HG03378 (cell line): ENCODE measurements at regions not wholly inside any gene's neighbourhood (a gene's known extent, or its start where the extent isn't known, plus 50 kb on each side); places are given as distances from the start of the nearest gene placed in this dataset.
"Not testable (repeated sequence)": the region's sequence is repeated elsewhere in the genome, so short reads cannot be mapped to it uniquely, and the experiment has no call there.

Experiments
- ATAC-seq: cut with Tn5 transposase; IDR thresholded peaks from one replicate; pipeline ENCODE4 v1.9.1; 2021; ENCODE audit warnings: mild to moderate bottlenecking, moderate library complexity; ENCODE audit not compliant: unreplicated experiment

DNA sequence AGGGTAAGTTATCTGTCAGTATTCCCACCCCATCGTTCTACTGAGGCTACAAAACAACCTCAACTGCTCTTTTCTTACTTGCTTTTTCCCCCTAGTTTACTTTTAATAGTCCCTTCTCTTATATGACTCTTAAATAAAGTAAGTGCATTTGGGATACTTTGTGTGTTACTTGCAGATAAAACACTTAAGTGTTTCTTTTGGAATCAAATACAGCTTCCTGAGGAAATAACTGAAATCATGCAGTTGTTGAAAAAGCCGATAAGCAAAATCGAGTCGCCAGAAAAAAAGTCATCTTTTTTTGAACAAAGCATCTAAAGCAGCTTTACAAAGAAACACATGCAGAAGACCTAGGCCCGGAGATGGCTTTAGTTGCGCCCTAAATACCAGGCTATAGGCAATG, 53.5 kb upstream of the EPB41L4A start:
- no peak for ATAC-seq

DNA sequence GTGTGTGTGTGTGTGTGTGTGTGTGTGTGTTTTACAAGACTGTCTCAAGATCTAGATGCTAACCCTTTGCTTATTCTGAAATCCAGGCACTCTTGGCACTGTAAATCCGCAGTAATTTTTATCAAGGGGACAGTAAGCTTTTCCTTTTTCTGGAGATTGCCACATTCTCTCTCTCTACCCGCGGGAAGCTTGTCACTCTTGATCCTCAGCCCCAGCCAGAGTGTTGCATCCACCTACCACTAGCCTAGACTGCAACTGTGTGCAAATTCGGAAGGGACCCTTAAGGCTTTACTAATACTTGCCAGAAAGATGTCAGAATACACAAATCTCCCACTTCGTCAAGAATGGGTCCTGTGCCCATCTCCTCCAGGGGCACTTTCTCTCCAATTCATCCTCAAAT, 54.9 kb upstream of the EPB41L4A start:
- no peak for ATAC-seq

- ATAC-seq: no peak
Measured at GRCh38 chr5:112475747-112476365, 56.8 kb upstream of the EPB41L4A start.

DNA sequence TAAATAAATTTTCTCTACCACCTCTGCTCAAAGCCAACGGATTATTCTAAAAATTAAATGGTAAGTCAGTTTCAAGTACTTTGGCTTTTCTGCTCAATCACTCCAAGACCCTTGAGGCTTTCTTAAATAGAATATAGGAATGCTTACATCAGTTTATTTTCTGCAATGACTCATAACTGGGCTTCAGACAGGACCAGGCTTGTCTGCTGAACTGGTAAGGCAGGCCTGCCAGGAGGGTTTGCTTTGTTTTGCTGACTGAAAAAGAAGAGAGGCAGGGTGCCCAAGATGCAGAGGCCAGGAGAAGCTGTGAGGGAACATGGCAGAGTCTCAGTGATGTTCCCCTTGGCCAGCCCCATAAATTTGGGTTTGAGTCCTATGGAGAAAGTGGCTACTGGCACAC, 60.3 kb upstream of the EPB41L4A start:
- ATAC-seq: peak; percentile 55

GRCh38 chr5:112480501-112480900, 61.4 kb upstream of the EPB41L4A start:
- no peak for ATAC-seq

GRCh38 chr5:112483704-112484103, 64.6 kb upstream of the EPB41L4A start:
- ATAC-seq: no peak

DNA sequence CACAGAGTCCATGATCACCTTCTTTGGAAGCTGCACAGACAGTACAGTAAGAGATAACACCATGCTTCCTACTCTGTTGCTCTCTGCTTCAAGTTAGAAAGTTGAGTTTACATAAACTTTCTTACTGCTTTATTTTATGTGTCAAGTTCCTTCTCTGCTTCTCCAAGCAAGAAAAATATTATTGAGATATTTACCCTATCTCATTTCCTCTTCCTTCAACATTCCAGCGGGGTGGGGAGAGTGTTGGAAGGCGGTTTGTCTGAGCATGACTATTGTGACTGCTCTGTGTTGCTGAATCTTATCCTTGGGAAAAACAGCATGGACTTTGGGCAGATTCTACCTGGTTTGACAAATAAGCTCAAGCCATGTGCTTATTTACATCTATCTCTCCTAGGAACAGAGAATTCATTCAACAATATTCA, 66.9 kb upstream of the EPB41L4A start:
- no peak for ATAC-seq

DNA sequence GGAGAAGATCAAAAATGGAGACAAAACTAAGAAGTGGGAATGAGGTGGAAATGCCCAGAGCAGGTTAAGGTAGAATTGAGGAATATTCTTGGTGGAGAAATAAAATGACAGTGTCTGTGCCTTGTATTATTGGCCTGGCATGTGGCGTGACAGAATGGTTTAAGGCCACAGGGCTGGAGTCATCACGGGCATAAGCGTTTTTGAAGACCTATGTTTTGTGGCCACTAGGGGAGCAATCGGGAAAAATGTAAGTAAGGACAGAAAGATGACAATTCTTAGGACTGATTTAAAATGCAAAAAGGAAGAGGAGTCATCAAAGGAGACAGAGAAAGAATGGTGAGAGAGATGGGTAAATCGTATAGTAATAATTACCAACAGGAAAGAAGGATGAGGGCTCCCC, 72.2 kb upstream of the EPB41L4A start:
- no peak for ATAC-seq

- ATAC-seq: peak; percentile 97
Measured at GRCh38 chr5:112492291-112492690, 73.2 kb upstream of the EPB41L4A start.

- not testable (repeated sequence) for ATAC-seq
Measured at GRCh38 chr5:112503749-112504501, 84.8 kb upstream of the EPB41L4A start.

GRCh38 chr5:112509097-112509496, 90.0 kb upstream of the EPB41L4A start:
- ATAC-seq: not testable (repeated sequence)

DNA sequence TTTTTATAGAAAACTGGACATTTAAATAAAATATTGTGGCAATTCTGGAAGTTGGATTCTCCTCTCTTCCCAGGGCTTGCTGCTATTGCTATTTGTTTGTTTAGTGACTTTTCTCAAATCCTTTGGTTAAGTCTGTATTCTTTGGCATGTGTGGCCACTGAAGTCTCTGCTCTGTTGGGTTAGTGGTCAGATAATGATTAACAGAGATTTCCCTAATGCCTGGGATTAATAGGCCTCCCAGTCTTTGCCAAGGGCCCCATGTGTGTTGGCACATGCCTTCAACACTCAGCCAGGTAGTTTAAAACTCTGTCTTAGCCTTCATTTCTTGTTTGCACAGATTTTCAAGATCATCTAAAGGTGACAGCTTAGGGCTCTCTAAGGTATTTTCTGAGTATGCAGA, 92.8 kb upstream of the EPB41L4A start:
- ATAC-seq: no peak

GRCh38 chr5:112512901-112513300, 93.8 kb upstream of the EPB41L4A start:
- no peak for ATAC-seq

DNA sequence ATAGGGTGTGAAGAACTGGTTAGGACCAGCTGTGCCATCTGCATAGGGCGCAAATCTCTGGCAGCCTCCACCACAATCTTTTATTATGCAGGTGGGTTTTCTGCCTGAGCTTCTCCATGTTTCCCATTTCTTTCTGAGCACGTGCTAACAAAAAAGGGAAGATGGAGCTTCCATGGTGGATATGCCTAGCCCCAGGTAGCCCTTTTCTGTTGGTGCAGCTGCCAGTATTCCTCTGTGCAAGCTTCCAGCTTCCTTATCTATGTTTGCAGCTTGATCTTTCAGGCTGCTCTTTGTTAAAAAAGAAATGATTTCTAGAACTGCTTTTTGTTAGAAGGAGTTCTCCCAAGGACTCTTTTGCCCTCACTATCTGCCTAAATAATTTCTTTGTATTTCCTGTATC, 95.0 kb upstream of the EPB41L4A start:
- no peak for ATAC-seq

DNA sequence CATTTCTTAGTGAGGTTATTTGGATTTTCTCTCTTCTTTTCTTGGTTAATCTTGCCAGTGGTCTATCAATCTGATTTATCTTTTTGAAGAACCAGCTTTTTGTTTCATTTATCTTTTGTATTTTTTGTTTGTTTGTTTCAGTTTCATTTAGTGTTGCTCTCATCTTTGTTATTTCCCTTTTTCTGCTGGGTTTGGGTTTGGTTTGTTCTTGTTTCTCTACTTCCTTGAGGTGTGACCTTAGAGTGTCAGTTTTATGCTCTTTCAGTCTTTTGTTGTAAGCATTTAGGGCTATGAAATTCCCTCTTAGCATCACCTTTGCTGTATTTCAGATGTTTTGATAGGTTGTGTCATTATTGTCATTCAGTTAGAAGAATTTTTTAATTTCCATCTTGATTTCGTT, 101.4 kb upstream of the EPB41L4A start:
- not testable (repeated sequence) for ATAC-seq

DNA sequence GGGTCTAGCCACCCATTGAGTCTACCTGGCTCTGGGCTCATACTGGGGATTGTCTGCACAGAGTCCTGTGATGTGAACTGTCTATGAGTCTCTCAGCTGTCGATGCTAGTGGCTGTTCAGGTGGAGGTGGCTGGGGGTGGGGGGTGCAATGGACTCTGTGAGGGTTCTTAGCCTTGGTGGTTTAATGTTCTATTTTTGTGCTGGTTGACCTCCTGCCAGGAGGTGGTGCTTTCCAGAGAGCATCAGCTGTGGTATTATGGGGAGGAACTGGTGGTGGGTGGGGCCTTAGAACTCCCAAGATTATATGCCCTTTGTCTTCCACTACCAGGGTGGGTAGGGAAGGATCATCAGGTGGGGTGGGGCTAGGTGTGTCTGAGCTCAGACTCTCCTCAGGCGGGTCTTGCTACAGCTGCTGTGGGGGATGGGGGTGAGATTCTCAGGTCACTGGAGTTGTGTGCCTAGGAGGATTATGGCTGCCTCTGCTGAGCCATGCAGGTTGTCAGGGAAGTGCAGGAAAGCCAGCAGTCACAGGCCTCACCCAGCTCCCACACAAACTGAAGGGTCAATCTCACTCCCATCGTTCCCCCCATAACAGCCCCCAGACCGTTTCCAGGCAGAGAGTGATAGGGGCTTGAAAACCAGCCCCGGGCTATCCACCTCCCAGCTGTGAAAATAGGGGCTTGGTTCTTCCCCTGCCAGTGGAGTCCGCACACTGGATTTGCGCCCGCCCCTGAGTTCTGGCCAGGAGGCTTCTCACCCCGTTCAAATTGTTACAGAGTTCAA, 104.0 kb upstream of the EPB41L4A start:
- ATAC-seq: peak; percentile 51

- ATAC-seq: peak; percentile 80
Measured at GRCh38 chr5:112523674-112524263, 104.7 kb upstream of the EPB41L4A start.

DNA sequence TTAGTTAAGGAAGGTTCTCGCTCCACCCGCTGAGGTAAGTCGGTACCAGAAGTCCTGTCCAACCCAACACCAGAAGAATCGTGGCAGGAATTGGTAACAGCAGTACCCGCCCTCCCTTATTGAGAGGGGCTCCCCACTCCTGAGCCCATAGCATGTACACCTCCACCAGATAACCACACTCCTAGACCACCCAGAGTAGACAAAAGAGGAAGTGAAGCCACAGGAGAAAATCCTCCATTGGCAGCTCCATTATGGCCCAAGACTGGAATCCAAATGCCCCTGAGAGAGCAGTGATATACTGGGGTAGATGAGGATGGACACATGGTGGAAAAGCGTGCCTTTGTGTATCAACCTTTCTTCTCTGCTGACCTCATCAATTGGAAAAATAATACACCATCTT, 106.1 kb upstream of the EPB41L4A start:
- ATAC-seq: no peak

DNA sequence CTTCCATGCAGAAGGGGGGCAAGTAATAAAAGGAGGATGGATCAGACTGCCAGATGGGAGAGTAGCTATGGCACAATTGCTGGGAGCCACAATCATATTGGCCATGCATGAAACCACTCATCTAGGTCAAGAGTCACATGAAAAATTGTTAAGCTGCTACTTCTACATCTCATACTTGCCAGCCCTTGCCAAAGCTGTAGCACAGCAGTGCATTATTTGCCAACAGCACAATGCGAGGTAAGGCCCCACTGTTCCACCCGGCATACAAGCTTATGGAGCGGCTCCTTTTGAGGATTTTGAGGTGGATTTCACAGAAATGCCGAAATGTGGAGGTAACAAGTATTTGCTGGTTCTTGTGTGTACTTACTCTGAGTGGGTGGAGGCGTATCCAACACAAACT, 109.9 kb upstream of the EPB41L4A start:
- ATAC-seq: no peak

DNA sequence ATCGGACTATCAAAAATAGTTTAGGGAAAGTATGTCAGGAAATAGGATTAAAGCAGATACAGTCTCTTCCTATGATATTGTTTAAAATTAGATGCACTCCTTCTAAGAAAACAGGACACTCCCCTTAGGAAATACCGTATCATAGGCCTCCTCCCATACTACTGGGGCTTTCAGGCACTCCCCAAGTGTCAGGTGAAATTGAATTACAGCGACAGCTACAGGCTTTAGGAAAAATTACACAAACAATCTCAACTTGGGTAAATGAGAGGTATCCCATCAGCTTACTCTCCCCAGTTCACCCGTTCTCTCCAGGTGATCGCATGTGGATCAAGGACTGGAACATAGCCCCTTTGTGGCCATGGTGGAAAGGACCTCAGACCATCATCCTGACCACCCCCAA, 110.4 kb upstream of the EPB41L4A start:
- no peak for ATAC-seq

DNA sequence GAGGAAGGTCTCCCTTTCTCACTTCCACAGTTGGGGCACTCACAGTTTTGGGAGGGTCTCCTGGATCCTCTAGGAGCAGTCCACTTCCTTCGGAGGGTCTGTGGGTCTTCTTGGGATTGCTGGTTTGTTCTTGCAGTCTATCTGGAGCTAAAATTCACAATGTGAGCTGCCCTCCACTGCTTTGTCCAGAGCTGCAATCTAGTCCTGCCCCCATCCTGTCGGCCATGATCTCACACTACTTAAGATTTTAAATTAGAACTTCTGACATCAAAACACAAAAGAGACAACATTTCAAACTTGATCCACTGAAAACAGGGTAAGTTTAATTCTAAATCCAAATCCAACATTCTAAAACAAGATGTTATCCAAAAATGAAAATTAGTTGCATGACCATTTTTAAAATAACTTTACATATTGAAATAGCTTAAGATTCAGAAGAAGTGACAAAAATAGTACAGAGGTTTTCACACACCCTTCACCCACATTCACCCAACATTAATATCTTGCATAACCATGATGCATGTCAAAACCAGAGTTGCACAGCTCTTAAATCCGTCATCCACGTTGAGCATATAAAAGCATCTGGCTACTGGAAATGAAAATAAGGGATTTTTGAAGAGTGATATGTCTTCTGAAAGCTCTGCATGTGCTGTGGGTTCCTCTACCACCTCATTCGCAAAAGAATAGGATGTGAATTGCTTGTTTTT, 113.7 kb upstream of the EPB41L4A start:
- ATAC-seq: peak; percentile 59
